ENCODE measurements at regions not wholly inside any gene's neighbourhood (a gene's known extent, or its start where the extent isn't known, plus 50 kb on each side); places are given as distances from the start of the nearest gene placed in this dataset.

DNA sequence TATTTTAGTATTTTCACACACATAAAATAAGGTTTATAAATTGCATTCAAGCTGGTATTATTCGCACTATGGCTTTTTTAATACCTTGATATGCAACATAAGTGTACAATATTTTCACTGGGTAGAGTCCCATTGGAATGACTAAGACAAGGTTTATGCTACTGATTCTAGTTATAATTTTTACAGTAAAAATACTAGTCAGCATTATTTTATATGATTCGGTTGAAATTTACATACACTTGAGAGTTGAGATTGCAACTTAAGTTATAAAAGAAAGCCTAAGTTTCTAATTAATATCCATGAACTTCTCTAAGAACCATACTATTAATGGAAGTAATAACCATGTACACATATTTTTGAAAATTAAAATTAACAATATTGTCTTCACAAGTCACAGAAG lies 723.9 kb upstream of the NR2F2 start:
- Histone ChIP-seq H3K27me3 (ENCODE audit: control insufficient read depth, extremely low read depth, insufficient read depth, low read length) (no peaks in the 10 kb centered on the region), H3K9me1 (ENCODE audit: control insufficient read depth, extremely low read depth, insufficient read depth, low read length) (no peaks in the 10 kb centered on the region), H3K4me1 (ENCODE audit: control insufficient read depth, extremely low read depth, insufficient read depth, low read length) (no peaks in the 10 kb centered on the region), H2AFZ (ENCODE audit: control insufficient read depth, low read length) (no peak overlapping the region), H3K9me3 (ENCODE audit: control insufficient read depth, low read depth, low read length) (no peaks in the 10 kb centered on the region), H3K4me2 (ENCODE audit: control insufficient read depth, extremely low read depth, insufficient read depth, low read depth, low read length) (no peak overlapping the region), H3K9ac (ENCODE audit: control insufficient read depth, extremely low read depth, insufficient read depth, low read length) (no peak overlapping the region), H3K27ac (ENCODE audit: control insufficient read depth, insufficient read depth, low read length) (no peak overlapping the region), H3K79me2 (ENCODE audit: control insufficient read depth, insufficient read depth, low read length) (no peaks in the 10 kb centered on the region), H3K36me3 (ENCODE audit: control insufficient read depth in 2 of 2, extremely low read depth in 1 of 2, insufficient read depth in 2 of 2, low read length in 2 of 2) (no peaks in the 10 kb centered on the region), H3K4me3 (ENCODE audit: control insufficient read depth in 2 of 3, extremely low read depth in 1 of 3, insufficient read depth in 2 of 3, low read depth in 1 of 3, low read length in 3 of 3) (no peak overlapping the region), H4K20me1 (ENCODE audit: control insufficient read depth, extremely low read depth, insufficient read depth, low read length) (no peaks in the 10 kb centered on the region)
- TF ChIP-seq CTCF (optimal IDR thresholded peaks at IDR 0.05 in 1 of 3, IDR thresholded peaks at IDR 0.05 in 1 of 3, conservative IDR thresholded peaks at IDR 0.05 in 1 of 3; ENCODE audit: extremely low read depth in 1 of 3, insufficient read depth in 2 of 3, low read length in 3 of 3) = no peak
- TF ChIP-seq EZH2 (IDR thresholded peaks at IDR 0.05; ENCODE audit: low read length) = no peak
- DNase-seq (ENCODE audit: low read depth, low spot score) (no peak), FAIRE-seq (no peak)
- dilution Hi-C loops (cut with MboI; ENCODE audit: extremely low pct_ligation_motif_present, low sequenced_read_pairs) = no loop called here

GRCh38 chr15:95608371-95608770 lies 722.1 kb upstream of the NR2F2 start:
- no peak overlapping the region for H3K4me2 ChIP-seq (ENCODE audit: control insufficient read depth, extremely low read depth, insufficient read depth, low read depth, low read length)
- no peaks in the 10 kb centered on the region for H3K27me3 ChIP-seq (ENCODE audit: control insufficient read depth, extremely low read depth, insufficient read depth, low read length)
- no peak for TF ChIP-seq EZH2 (IDR thresholded peaks at IDR 0.05; ENCODE audit: low read length)
- TF ChIP-seq CTCF (optimal IDR thresholded peaks at IDR 0.05 in 1 of 3, IDR thresholded peaks at IDR 0.05 in 1 of 3, conservative IDR thresholded peaks at IDR 0.05 in 1 of 3; ENCODE audit: extremely low read depth in 1 of 3, insufficient read depth in 2 of 3, low read length in 3 of 3) = no peak
- FAIRE-seq = no peak
- no peaks in the 10 kb centered on the region for H3K36me3 ChIP-seq (ENCODE audit: control insufficient read depth in 2 of 2, extremely low read depth in 1 of 2, insufficient read depth in 2 of 2, low read length in 2 of 2)
- no peaks in the 10 kb centered on the region for H3K9me3 ChIP-seq (ENCODE audit: control insufficient read depth, low read depth, low read length)
- H3K79me2 ChIP-seq (ENCODE audit: control insufficient read depth, insufficient read depth, low read length) = no peaks in the 10 kb centered on the region
- dilution Hi-C loops (cut with MboI; ENCODE audit: extremely low pct_ligation_motif_present, low sequenced_read_pairs) = no loop called here
- H3K4me3 ChIP-seq (ENCODE audit: control insufficient read depth in 2 of 3, extremely low read depth in 1 of 3, insufficient read depth in 2 of 3, low read depth in 1 of 3, low read length in 3 of 3) = no peak overlapping the region
- no peaks in the 10 kb centered on the region for H3K4me1 ChIP-seq (ENCODE audit: control insufficient read depth, extremely low read depth, insufficient read depth, low read length)
- no peak overlapping the region for H3K9ac ChIP-seq (ENCODE audit: control insufficient read depth, extremely low read depth, insufficient read depth, low read length)
- H4K20me1 ChIP-seq (ENCODE audit: control insufficient read depth, extremely low read depth, insufficient read depth, low read length) = no peaks in the 10 kb centered on the region
- no peak overlapping the region for H2AFZ ChIP-seq (ENCODE audit: control insufficient read depth, low read length)
- no peak overlapping the region for H3K27ac ChIP-seq (ENCODE audit: control insufficient read depth, insufficient read depth, low read length)
- no peak for DNase-seq (ENCODE audit: low read depth, low spot score)
- H3K9me1 ChIP-seq (ENCODE audit: control insufficient read depth, extremely low read depth, insufficient read depth, low read length) = no peaks in the 10 kb centered on the region

All from keratinocyte (primary cell).